HepG2 (cell line): ENCODE measurements at regions not wholly inside any gene's neighbourhood (a gene's known extent, or its start where the extent isn't known, plus 50 kb on each side); places are given as distances from the start of the nearest gene placed in this dataset.

Experiments used
- TAF1 ChIP-seq: sonication (generic); formaldehyde crosslinking; IDR thresholded peaks from 2 replicates; pipeline ENCODE4 v1.4.0; 2020; ENCODE audit warnings: missing genetic modification reagents
- ZBTB14 ChIP-seq: sonication (generic); formaldehyde crosslinking; IDR thresholded peaks from 2 replicates; pipeline ENCODE4 v1.4.0; 2020; ENCODE audit warnings: missing genetic modification reagents

- no peak for TF ChIP-seq ZBTB14 (CRISPR knock-in tag)
- no peak for TF ChIP-seq TAF1
Measured at GRCh38 chr3:117380631-117381030, 671.1 kb downstream of the TUSC7 start.
